Fibroblast of lung (primary cell): ENCODE measurements at regions not wholly inside any gene's neighbourhood (a gene's known extent, or its start where the extent isn't known, plus 50 kb on each side); places are given as distances from the start of the nearest gene placed in this dataset.

Experiments
- DNase-seq, 2 donors: peaks; one replicate each; pipeline versions ENCODE4 v3.0.0 to v3.0.0-alpha.2; 2010; ENCODE audit warnings: low read depth in 2 of 2
- H2AFZ ChIP-seq: 2 replicates; pipeline ENCODE4 v1.5.1; 2012; ENCODE audit warnings: low read length, control low read depth, inconsistent platforms
- H3K27ac ChIP-seq: 2 replicates; pipeline ENCODE4 v1.5.1; 2011; ENCODE audit warnings: low read length, control low read depth; ENCODE audit not compliant: insufficient read depth
- H3K27me3 ChIP-seq: 2 replicates; pipeline ENCODE4 v1.5.1; 2011; ENCODE audit warnings: mild to moderate bottlenecking, low read length; ENCODE audit not compliant: control insufficient read depth, insufficient read depth
- H3K36me3 ChIP-seq: 2 replicates; pipeline ENCODE4 v1.5.1; 2011; ENCODE audit warnings: low read length; ENCODE audit not compliant: control insufficient read depth, insufficient read depth
- H3K4me1 ChIP-seq: 2 replicates; pipeline ENCODE4 v1.5.1; 2011; ENCODE audit warnings: low read length; ENCODE audit not compliant: control insufficient read depth, insufficient read depth; ENCODE audit errors: extremely low read depth
- H3K4me2 ChIP-seq: 2 replicates; pipeline ENCODE4 v1.5.1; 2011; ENCODE audit warnings: low read length, control low read depth; ENCODE audit not compliant: insufficient read depth; ENCODE audit errors: extremely low read depth
- H3K4me3 ChIP-seq, 4 experiments: fragments of 200-600 bp in 1 of 4; sonication (generic) in 1 of 4; replicated peaks in 1 of 4; 2 replicates each; pipeline ENCODE4 v1.5.1; 2011 to 2016; ENCODE audit warnings: low read length in 4 of 4, low read depth in 3 of 4, mild to moderate bottlenecking in 3 of 4, control low read depth in 2 of 4, inconsistent platforms in 1 of 4, mixed read lengths in 1 of 4; ENCODE audit not compliant: insufficient read depth in 1 of 4; ENCODE audit errors: control extremely low read depth in 1 of 4
- H3K79me2 ChIP-seq: 2 replicates; pipeline ENCODE4 v1.5.1; 2012; ENCODE audit warnings: mild to moderate bottlenecking, low read length, inconsistent platforms; ENCODE audit not compliant: control insufficient read depth, insufficient read depth
- H3K9ac ChIP-seq: 2 replicates; pipeline ENCODE4 v1.5.1; 2011; ENCODE audit warnings: mild to moderate bottlenecking, low read length, control low read depth; ENCODE audit not compliant: insufficient read depth
- H3K9me3 ChIP-seq: 2 replicates; pipeline ENCODE4 v1.5.1; 2012; ENCODE audit warnings: low read depth, low read length; ENCODE audit not compliant: control insufficient read depth, insufficient read depth
- H4K20me1 ChIP-seq: 2 replicates; pipeline ENCODE4 v1.5.1; 2011; ENCODE audit warnings: low read length; ENCODE audit not compliant: control insufficient read depth, insufficient read depth; ENCODE audit errors: extremely low read depth
- CTCF ChIP-seq, 2 donors: IDR thresholded peaks in 1 of 2; conservative IDR thresholded peaks in 1 of 2; 1 replicate in 1 of 2; 2 replicates in 1 of 2; pipeline ENCODE4 v1.5.1; 2011 to 2012; ENCODE audit warnings: low read length in 2 of 2, control low read depth in 1 of 2, inconsistent platforms in 1 of 2, low read depth in 1 of 2, mild to moderate bottlenecking in 1 of 2
- EZH2 ChIP-seq: IDR thresholded peaks from 2 replicates; pipeline ENCODE4 v1.5.1; 2012; ENCODE audit warnings: low read length, control low read depth, mild to moderate bottlenecking; ENCODE audit errors: missing control alignments

GRCh38 chr20:53839423-53840176, 230.8 kb downstream of the BCAS1 start:
- H3K9ac ChIP-seq, result no peak overlapping the region
- H3K9me3 ChIP-seq, result no peaks in the 10 kb centered on the region
- H2AFZ ChIP-seq, result no peak overlapping the region
- no peaks in the 10 kb centered on the region for H4K20me1 ChIP-seq
- H3K36me3 ChIP-seq, result no peaks in the 10 kb centered on the region
- H3K27me3 ChIP-seq, result no peaks in the 10 kb centered on the region
- no peak for DNase-seq
- H3K4me2 ChIP-seq, result no peak overlapping the region
- no peak overlapping the region for H3K4me3 ChIP-seq
- no peaks in the 10 kb centered on the region for H3K4me1 ChIP-seq
- TF ChIP-seq EZH2, result no peak
- TF ChIP-seq CTCF (conservative IDR thresholded peaks at IDR 0.05 in 1 of 2, IDR thresholded peaks at IDR 0.05 in 1 of 2; ENCODE audit: low read depth in 1 of 2, low read length in 2 of 2), result no peak
- no peak overlapping the region for H3K27ac ChIP-seq
- no peaks in the 10 kb centered on the region for H3K79me2 ChIP-seq

- no peak for DNase-seq
- Histone ChIP-seq H3K27ac (no peak overlapping the region), H3K4me3 (no peak overlapping the region), H2AFZ (no peak overlapping the region), H3K79me2 (no peaks in the 10 kb centered on the region), H3K36me3 (no peaks in the 10 kb centered on the region), H3K4me1 (no peaks in the 10 kb centered on the region), H4K20me1 (no peaks in the 10 kb centered on the region), H3K27me3 (no peaks in the 10 kb centered on the region), H3K9me3 (no peaks in the 10 kb centered on the region), H3K9ac (no peak overlapping the region), H3K4me2 (no peak overlapping the region)
- TF ChIP-seq EZH2 (no peak), CTCF (conservative IDR thresholded peaks at IDR 0.05 in 1 of 2, IDR thresholded peaks at IDR 0.05 in 1 of 2; ENCODE audit: low read depth in 1 of 2, low read length in 2 of 2) (no peak)
These were observed 232.0 kb downstream of the BCAS1 start for GRCh38 chr20:53838311-53838868.

- Histone ChIP-seq H3K36me3 (no peaks in the 10 kb centered on the region), H4K20me1 (no peaks in the 10 kb centered on the region)
These were observed 233.1 kb downstream of the BCAS1 start for GRCh38 chr20:53837126-53837826.

More at GRCh38 chr20:53837126-53837826, 233.1 kb downstream of the BCAS1 start:
- TF ChIP-seq EZH2, result no peak
- TF ChIP-seq CTCF (conservative IDR thresholded peaks at IDR 0.05 in 1 of 2, IDR thresholded peaks at IDR 0.05 in 1 of 2; ENCODE audit: low read depth in 1 of 2, low read length in 2 of 2), result no peak
- Histone ChIP-seq H3K27ac (no peak overlapping the region), H3K4me3 (no peak overlapping the region), H3K9me3 (no peaks in the 10 kb centered on the region), H3K79me2 (no peaks in the 10 kb centered on the region), H3K27me3 (no peaks in the 10 kb centered on the region), H2AFZ (no peak overlapping the region), H3K4me2 (no peak overlapping the region), H3K4me1 (no peaks in the 10 kb centered on the region), H3K9ac (no peak overlapping the region)
- DNase-seq, result no peak
